RWPE1 (cell line): ENCODE measurements at regions not wholly inside any gene's neighbourhood (a gene's known extent, or its start where the extent isn't known, plus 50 kb on each side); places are given as distances from the start of the nearest gene placed in this dataset.

Source experiments
- CTCF ChIA-PET: fragments of 350-600 bp; sonication (Branson Sonifier 250); formaldehyde crosslinking; extraction: SDS; loops from one replicate; lab custom pipeline; 2021; lab: Yijun Ruan, JAX
- POLR2A ChIA-PET: fragments of 400-600 bp; formaldehyde crosslinking; extraction: SDS; loops from one replicate; lab custom pipeline; 2020; ENCODE audit warnings: antibody characterized with exemption; ENCODE audit not compliant: low non-redundant PET; lab: Yijun Ruan, JAX
- DNase-seq: peaks from one replicate; pipeline ENCODE4 v3.0.0; 2012; ENCODE audit warnings: low spot score
- H3K27ac ChIP-seq: fragments of 450-650 bp; 2 replicates; pipeline ENCODE4 v1.5.1; 2017
- CTCF ChIP-seq: fragments of 450-650 bp; conservative IDR thresholded peaks from 2 replicates; pipeline ENCODE4 v1.5.1; 2017; ENCODE audit warnings: low read depth, mild to moderate bottlenecking

- no peak overlapping the region for H3K27ac ChIP-seq
- TF ChIP-seq CTCF = no peak
- ChIA-PET POLR2A (no interaction called here), CTCF (no interaction called here)
- no peak for DNase-seq
Observed at GRCh38 chr4:28759064-28759463, 1898.4 kb downstream of the STIM2 start.

- TF ChIP-seq CTCF = no peak
- no peak for DNase-seq
- CTCF ChIA-PET = interaction anchor here (0.6 kb wide), 2 partner anchors 68 to 1634 kb away, joined by 3 to 5 read pairs; no protein-coding TSS in a partner anchor
- POLR2A ChIA-PET = no interaction called here
- H3K27ac ChIP-seq = no peak overlapping the region
Observed at GRCh38 chr4:28760003-28760402, 1899.4 kb downstream of the STIM2 start.

- CTCF ChIA-PET = interaction anchor here (0.5 to 0.6 kb wide), 2 partner anchors 11 to 1088 kb away, joined by 3 read pairs; no protein-coding TSS in a partner anchor
- DNase-seq = no peak
- POLR2A ChIA-PET = no interaction called here
- H3K27ac ChIP-seq = no peak overlapping the region
- TF ChIP-seq CTCF = no peak
Observed at GRCh38 chr4:28772066-28772465, 1911.4 kb downstream of the STIM2 start.

- no peak for DNase-seq
- H3K27ac ChIP-seq = no peak overlapping the region
- ChIA-PET CTCF (interaction anchor here (0.6 kb wide), 1 partner anchor 1089 kb away, joined by 3 read pairs; no protein-coding TSS in a partner anchor), POLR2A (no interaction called here)
- TF ChIP-seq CTCF = no peak
Observed at GRCh38 chr4:28772788-28773187, 1912.1 kb downstream of the STIM2 start.

GRCh38 chr4:28774344-28774743 lies 1913.7 kb downstream of the STIM2 start:
- DNase-seq = no peak
- CTCF ChIA-PET = no interaction called here
- no peak for TF ChIP-seq CTCF
- no peak overlapping the region for H3K27ac ChIP-seq
- POLR2A ChIA-PET = no interaction called here

GRCh38 chr4:28776004-28776403 lies 1915.4 kb downstream of the STIM2 start:
- no peak for DNase-seq
- POLR2A ChIA-PET = no interaction called here
- H3K27ac ChIP-seq = no peak overlapping the region
- TF ChIP-seq CTCF = no peak
- CTCF ChIA-PET = no interaction called here
